Calu3 (cell line): ENCODE measurements at regions not wholly inside any gene's neighbourhood (a gene's known extent, or its start where the extent isn't known, plus 50 kb on each side); places are given as distances from the start of the nearest gene placed in this dataset.

ENCODE experiments used
- BruUV-seq: library from RNA; stranded (reverse); fragments of 400-500 nt; replicated peaks from 2 replicates; lab custom pipeline; 2021; lab: Mats Ljungman, UMichigan
- CTCF ChIA-PET: fragments of 300-600 bp; sonication (Branson Sonifier 250); formaldehyde crosslinking; loops from one replicate; lab custom pipeline; 2022; ENCODE audit warnings: antibody characterized with exemption; lab: Charles Lee
- DNase-seq: peaks from one replicate; pipeline ENCODE4 v3.0.0; 2022
- H3K27ac Mint-ChIP-seq: one replicate; pipeline ENCODE4 v1.8.0; 2022; ENCODE audit warnings: mixed read lengths; ENCODE audit not compliant: unreplicated experiment
- H3K27me3 Mint-ChIP-seq: one replicate; pipeline ENCODE4 v1.8.0; 2022; ENCODE audit warnings: mixed read lengths; ENCODE audit not compliant: unreplicated experiment
- H3K36me3 Mint-ChIP-seq: one replicate; pipeline ENCODE4 v1.8.0; 2022; ENCODE audit warnings: mild to moderate bottlenecking, moderate library complexity, mixed read lengths; ENCODE audit not compliant: insufficient read depth, unreplicated experiment
- H3K4me1 Mint-ChIP-seq: one replicate; pipeline ENCODE4 v1.8.0; 2022; ENCODE audit warnings: mild to moderate bottlenecking, low read depth, mixed read lengths; ENCODE audit not compliant: unreplicated experiment
- H3K4me3 Mint-ChIP-seq: one replicate; pipeline ENCODE4 v1.8.0; 2022; ENCODE audit warnings: mild to moderate bottlenecking, low read depth, moderate library complexity, mixed read lengths; ENCODE audit not compliant: unreplicated experiment
- H3K9me3 Mint-ChIP-seq: one replicate; pipeline ENCODE4 v1.8.0; 2022; ENCODE audit warnings: low read depth, mixed read lengths; ENCODE audit not compliant: unreplicated experiment
- CTCF ChIP-seq: fragments of 200-600 bp; IDR thresholded peaks from one replicate; pipeline ENCODE4 v1.8.0; 2022; ENCODE audit warnings: antibody characterized with exemption; ENCODE audit not compliant: unreplicated experiment
- intact Hi-C: fragments of 100-400 bp; cut with micrococcal nuclease; formaldehyde crosslinking; loops from one replicate; pipeline ENCODE4 v1.10.0; 2022; ENCODE audit not compliant: unreplicated experiment

- no peak for DNase-seq
- no peak for TF ChIP-seq CTCF
- no peak overlapping the region for H3K27ac Mint-ChIP-seq
- H3K9me3 Mint-ChIP-seq, result no peaks in the 10 kb centered on the region
- BruUV-seq, result no TSS peak
- no peaks in the 10 kb centered on the region for H3K4me1 Mint-ChIP-seq
- no peaks in the 10 kb centered on the region for H3K36me3 Mint-ChIP-seq
- H3K4me3 Mint-ChIP-seq, result no peak overlapping the region
- intact Hi-C loops, result no loop called here
- no peaks in the 10 kb centered on the region for H3K27me3 Mint-ChIP-seq
- CTCF ChIA-PET, result no interaction called here
These were observed 519.8 kb upstream of the MYT1L start for GRCh38 chr2:2850859-2851258.

- Mint-ChIP-seq H3K36me3 (no peaks in the 10 kb centered on the region), H3K9me3 (no peaks in the 10 kb centered on the region), H3K4me3 (no peak overlapping the region), H3K27ac (no peak overlapping the region), H3K27me3 (no peaks in the 10 kb centered on the region), H3K4me1 (no peaks in the 10 kb centered on the region)
- no peak for DNase-seq
- no peak for TF ChIP-seq CTCF
- CTCF ChIA-PET, result no interaction called here
- no TSS peak for BruUV-seq
- intact Hi-C loops, result no loop called here
These were observed 519.2 kb upstream of the MYT1L start for GRCh38 chr2:2850218-2850755.

GRCh38 chr2:2849464-2850217 lies 518.6 kb upstream of the MYT1L start:
- CTCF ChIA-PET, result no interaction called here
- Mint-ChIP-seq H3K4me1 (no peaks in the 10 kb centered on the region), H3K36me3 (no peaks in the 10 kb centered on the region)

GRCh38 chr2:2848621-2849333 lies 517.7 kb upstream of the MYT1L start:
- intact Hi-C loops, result no loop called here
- Mint-ChIP-seq H3K4me3 (no peak overlapping the region), H3K4me1 (no peaks in the 10 kb centered on the region), H3K27me3 (no peaks in the 10 kb centered on the region), H3K27ac (no peak overlapping the region), H3K9me3 (peaks cover 2% of the 10 kb centered on the region), H3K36me3 (no peaks in the 10 kb centered on the region)
- CTCF ChIA-PET, result no interaction called here
- TF ChIP-seq CTCF, result no peak
- no TSS peak for BruUV-seq
- DNase-seq, result no peak

More at GRCh38 chr2:2849464-2850217, 518.6 kb upstream of the MYT1L start:
- no peaks in the 10 kb centered on the region for H3K27me3 Mint-ChIP-seq
- no peak overlapping the region for H3K27ac Mint-ChIP-seq
- no peak overlapping the region for H3K4me3 Mint-ChIP-seq
- intact Hi-C loops, result no loop called here
- TF ChIP-seq CTCF, result no peak
- no TSS peak for BruUV-seq
- no peaks in the 10 kb centered on the region for H3K9me3 Mint-ChIP-seq
- DNase-seq, result no peak
